Activated CD4-positive, alpha-beta T cell treated with anti-CD3 and anti-CD28 coated beads, Interleukin-2, amount 10 ng/mL, durations not matched to agents 7 days and 5 days (primary cell): ENCODE measurements at regions not wholly inside any gene's neighbourhood (a gene's known extent, or its start where the extent isn't known, plus 50 kb on each side); places are given as distances from the start of the nearest gene placed in this dataset.

ENCODE experiments used
- CTCF ChIA-PET: fragments of 350-600 bp; sonication (Branson Sonifier 250); formaldehyde crosslinking; loops from one replicate; lab custom pipeline; 2021; ENCODE audit warnings: antibody characterized with exemption; lab: Charles Lee
- POLR2A ChIA-PET: fragments of 350-600 bp; sonication (Branson Sonifier 250); formaldehyde crosslinking; loops from one replicate; lab custom pipeline; 2021; ENCODE audit warnings: antibody characterized with exemption; lab: Charles Lee
- DNase-seq: peaks from one replicate; pipeline ENCODE4 v3.0.0-alpha.2; 2020
- H3K27ac Mint-ChIP-seq: one replicate; pipeline ENCODE4 v1.8.0; 2021; ENCODE audit warnings: mild to moderate bottlenecking, moderate library complexity, mixed read lengths
- H3K27me3 Mint-ChIP-seq: one replicate; pipeline ENCODE4 v1.8.0; 2021; ENCODE audit warnings: mixed read lengths
- H3K36me3 Mint-ChIP-seq: one replicate; pipeline ENCODE4 v1.8.0; 2021; ENCODE audit warnings: low read depth, mixed read lengths
- H3K4me1 Mint-ChIP-seq: one replicate; pipeline ENCODE4 v1.8.0; 2021; ENCODE audit warnings: mixed read lengths
- H3K4me3 Mint-ChIP-seq: one replicate; pipeline ENCODE4 v1.8.0; 2021; ENCODE audit warnings: mild to moderate bottlenecking, moderate library complexity, mixed read lengths
- H3K9me3 Mint-ChIP-seq: one replicate; pipeline ENCODE4 v1.8.0; 2021; ENCODE audit warnings: mixed read lengths

GRCh38 chr1:57951390-57951789 is 527.5 kb upstream of the DAB1 start:
- Mint-ChIP-seq H3K9me3 (no peaks in the 10 kb centered on the region), H3K4me3 (no peak overlapping the region), H3K27me3 (no peaks in the 10 kb centered on the region), H3K4me1 (no peaks in the 10 kb centered on the region), H3K27ac (no peak overlapping the region), H3K36me3 (no peaks in the 10 kb centered on the region)
- no peak for DNase-seq
- ChIA-PET CTCF (interaction anchor here (0.6 to 1.2 kb wide), 3 partner anchors 13 to 1551 kb away, joined by 3 read pairs; no protein-coding TSS in a partner anchor), POLR2A (no interaction called here)

GRCh38 chr1:57949168-57949567 is 525.3 kb upstream of the DAB1 start:
- H3K27me3 Mint-ChIP-seq: no peaks in the 10 kb centered on the region
- no peak overlapping the region for H3K4me3 Mint-ChIP-seq
- CTCF ChIA-PET: no interaction called here
- H3K4me1 Mint-ChIP-seq: no peaks in the 10 kb centered on the region
- no peaks in the 10 kb centered on the region for H3K36me3 Mint-ChIP-seq
- no peaks in the 10 kb centered on the region for H3K9me3 Mint-ChIP-seq
- POLR2A ChIA-PET: no interaction called here
- H3K27ac Mint-ChIP-seq: no peak overlapping the region
- no peak for DNase-seq

- DNase-seq: no peak
- ChIA-PET CTCF (interaction anchor here (0.9 kb wide), 1 partner anchor 10 kb away, joined by 3 read pairs; no protein-coding TSS in a partner anchor), POLR2A (no interaction called here)
- Mint-ChIP-seq H3K9me3 (no peaks in the 10 kb centered on the region), H3K27ac (no peak overlapping the region), H3K36me3 (no peaks in the 10 kb centered on the region), H3K4me3 (no peak overlapping the region), H3K4me1 (no peaks in the 10 kb centered on the region), H3K27me3 (no peaks in the 10 kb centered on the region)
These were observed 523.6 kb upstream of the DAB1 start for GRCh38 chr1:57947471-57947870.

GRCh38 chr1:57945045-57945444 is 521.2 kb upstream of the DAB1 start:
- no peak for DNase-seq
- Mint-ChIP-seq H3K4me3 (no peak overlapping the region), H3K9me3 (no peaks in the 10 kb centered on the region), H3K27me3 (no peaks in the 10 kb centered on the region), H3K36me3 (no peaks in the 10 kb centered on the region), H3K4me1 (no peaks in the 10 kb centered on the region), H3K27ac (no peak overlapping the region)
- ChIA-PET POLR2A (no interaction called here), CTCF (no interaction called here)

GRCh38 chr1:57943365-57943764 is 519.5 kb upstream of the DAB1 start:
- no peak overlapping the region for H3K4me3 Mint-ChIP-seq
- no peaks in the 10 kb centered on the region for H3K36me3 Mint-ChIP-seq
- DNase-seq: no peak
- no peaks in the 10 kb centered on the region for H3K9me3 Mint-ChIP-seq
- H3K27ac Mint-ChIP-seq: no peak overlapping the region
- POLR2A ChIA-PET: no interaction called here
- CTCF ChIA-PET: interaction anchor here (1.1 kb wide), 1 partner anchor 10 kb away, joined by 3 read pairs; no protein-coding TSS in a partner anchor
- H3K4me1 Mint-ChIP-seq: no peaks in the 10 kb centered on the region
- H3K27me3 Mint-ChIP-seq: no peaks in the 10 kb centered on the region

- ChIA-PET POLR2A (no interaction called here), CTCF (no interaction called here)
- no peaks in the 10 kb centered on the region for H3K27me3 Mint-ChIP-seq
- no peak overlapping the region for H3K4me3 Mint-ChIP-seq
- H3K27ac Mint-ChIP-seq: no peak overlapping the region
- no peak for DNase-seq
- no peaks in the 10 kb centered on the region for H3K9me3 Mint-ChIP-seq
- no peaks in the 10 kb centered on the region for H3K36me3 Mint-ChIP-seq
- no peaks in the 10 kb centered on the region for H3K4me1 Mint-ChIP-seq
These were observed 510.9 kb upstream of the DAB1 start for GRCh38 chr1:57934745-57935144.

GRCh38 chr1:57927003-57927402 is 503.1 kb upstream of the DAB1 start:
- no peak overlapping the region for H3K27ac Mint-ChIP-seq
- CTCF ChIA-PET: no interaction called here

GRCh38 chr1:57926025-57926552 is 502.2 kb upstream of the DAB1 start:
- no peaks in the 10 kb centered on the region for H3K9me3 Mint-ChIP-seq
- POLR2A ChIA-PET: no interaction called here
- H3K4me3 Mint-ChIP-seq: no peak overlapping the region
- H3K27ac Mint-ChIP-seq: no peak overlapping the region
- H3K27me3 Mint-ChIP-seq: no peaks in the 10 kb centered on the region
- H3K36me3 Mint-ChIP-seq: no peaks in the 10 kb centered on the region
- no peak for DNase-seq
- CTCF ChIA-PET: no interaction called here
- no peaks in the 10 kb centered on the region for H3K4me1 Mint-ChIP-seq

More at GRCh38 chr1:57927003-57927402, 503.1 kb upstream of the DAB1 start:
- H3K4me1 Mint-ChIP-seq: no peaks in the 10 kb centered on the region
- H3K36me3 Mint-ChIP-seq: no peaks in the 10 kb centered on the region
- no peak for DNase-seq
- no peaks in the 10 kb centered on the region for H3K27me3 Mint-ChIP-seq
- no peak overlapping the region for H3K4me3 Mint-ChIP-seq
- POLR2A ChIA-PET: no interaction called here
- H3K9me3 Mint-ChIP-seq: no peaks in the 10 kb centered on the region

GRCh38 chr1:57925226-57925625 is 501.4 kb upstream of the DAB1 start:
- no peaks in the 10 kb centered on the region for H3K9me3 Mint-ChIP-seq
- H3K27ac Mint-ChIP-seq: no peak overlapping the region
- H3K4me1 Mint-ChIP-seq: no peaks in the 10 kb centered on the region
- CTCF ChIA-PET: no interaction called here
- DNase-seq: no peak
- no peaks in the 10 kb centered on the region for H3K36me3 Mint-ChIP-seq
- H3K4me3 Mint-ChIP-seq: no peak overlapping the region
- no peaks in the 10 kb centered on the region for H3K27me3 Mint-ChIP-seq
- POLR2A ChIA-PET: no interaction called here

- CTCF ChIA-PET: no interaction called here
- no peaks in the 10 kb centered on the region for H3K4me1 Mint-ChIP-seq
- H3K27ac Mint-ChIP-seq: no peak overlapping the region
- no peaks in the 10 kb centered on the region for H3K27me3 Mint-ChIP-seq
- POLR2A ChIA-PET: no interaction called here
- no peak for DNase-seq
- H3K36me3 Mint-ChIP-seq: no peaks in the 10 kb centered on the region
- H3K9me3 Mint-ChIP-seq: no peaks in the 10 kb centered on the region
- H3K4me3 Mint-ChIP-seq: no peak overlapping the region
These were observed 498.3 kb upstream of the DAB1 start for GRCh38 chr1:57922130-57922529.

- Mint-ChIP-seq H3K4me3 (no peak overlapping the region), H3K27ac (no peak overlapping the region), H3K4me1 (no peaks in the 10 kb centered on the region), H3K36me3 (no peaks in the 10 kb centered on the region), H3K27me3 (no peaks in the 10 kb centered on the region), H3K9me3 (no peaks in the 10 kb centered on the region)
- no peak for DNase-seq
- ChIA-PET CTCF (no interaction called here), POLR2A (no interaction called here)
These were observed 492.2 kb upstream of the DAB1 start for GRCh38 chr1:57916041-57916440.

GRCh38 chr1:57911427-57911826 is 487.6 kb upstream of the DAB1 start:
- Mint-ChIP-seq H3K4me3 (no peak overlapping the region), H3K27ac (no peak overlapping the region), H3K27me3 (no peaks in the 10 kb centered on the region), H3K36me3 (no peaks in the 10 kb centered on the region), H3K9me3 (no peaks in the 10 kb centered on the region), H3K4me1 (no peaks in the 10 kb centered on the region)
- DNase-seq: no peak
- CTCF ChIA-PET: no interaction called here
- POLR2A ChIA-PET: interaction anchor here (0.6 kb wide), 1 partner anchor 9 kb away, joined by 6 read pairs; no protein-coding TSS in a partner anchor

GRCh38 chr1:57910782-57911181 is 486.9 kb upstream of the DAB1 start:
- ChIA-PET CTCF (no interaction called here), POLR2A (interaction anchor here (0.6 kb wide), 1 partner anchor 9 kb away, joined by 6 read pairs; no protein-coding TSS in a partner anchor)
- H3K9me3 Mint-ChIP-seq: no peaks in the 10 kb centered on the region
- H3K27ac Mint-ChIP-seq: no peak overlapping the region
- no peaks in the 10 kb centered on the region for H3K27me3 Mint-ChIP-seq
- H3K4me3 Mint-ChIP-seq: no peak overlapping the region
- DNase-seq: no peak
- no peaks in the 10 kb centered on the region for H3K36me3 Mint-ChIP-seq
- H3K4me1 Mint-ChIP-seq: no peaks in the 10 kb centered on the region

GRCh38 chr1:57910305-57910704 is 486.4 kb upstream of the DAB1 start:
- Mint-ChIP-seq H3K4me3 (no peak overlapping the region), H3K27me3 (no peaks in the 10 kb centered on the region), H3K9me3 (no peaks in the 10 kb centered on the region)

More at GRCh38 chr1:57910305-57910704, 486.4 kb upstream of the DAB1 start:
- no peaks in the 10 kb centered on the region for H3K4me1 Mint-ChIP-seq
- H3K27ac Mint-ChIP-seq: no peak overlapping the region
- no peaks in the 10 kb centered on the region for H3K36me3 Mint-ChIP-seq
- CTCF ChIA-PET: no interaction called here
- no peak for DNase-seq
- POLR2A ChIA-PET: no interaction called here
